ENCODE measurements at regions not wholly inside any gene's neighbourhood (a gene's known extent, or its start where the extent isn't known, plus 50 kb on each side); places are given as distances from the start of the nearest gene placed in this dataset.

DNA sequence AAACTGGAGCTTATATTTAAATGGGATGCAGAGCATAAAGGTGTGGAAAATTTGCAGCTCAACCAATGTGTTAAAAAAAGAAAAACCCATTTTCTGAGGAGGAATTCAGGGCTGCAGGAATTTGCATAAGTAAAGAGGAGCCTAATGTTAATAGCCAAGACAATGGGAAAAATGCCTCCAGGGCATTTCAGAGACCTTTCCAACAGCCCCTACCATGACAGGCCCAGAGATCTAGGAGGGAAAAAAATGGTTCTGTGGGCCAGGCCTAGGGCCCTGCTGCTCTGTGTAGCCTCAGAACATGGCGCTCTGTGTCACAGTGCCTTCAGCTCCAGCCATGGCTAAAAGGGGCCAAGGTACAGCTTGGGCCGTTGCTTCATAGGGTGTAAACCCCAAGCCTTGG lies 719.7 kb upstream of the ACVR2A start:
- no peak for DNase-seq

More for the DNA sequence above, 719.7 kb upstream of the ACVR2A start:
- H2AFZ ChIP-seq (ENCODE audit: low read length), result no peak overlapping the region
- H3K14ac ChIP-seq (ENCODE audit: insufficient read depth, low read length), result no peak overlapping the region
- H2BK12ac ChIP-seq (ENCODE audit: insufficient read length, low read depth, low read length), result no peak overlapping the region
- H3K23me2 ChIP-seq (ENCODE audit: insufficient read length, low read depth, low read length, poor library complexity, severe bottlenecking), result no peaks in the 10 kb centered on the region
- Mint-ChIP-seq H3K4me1 (peaks cover 5 to 13% of the 10 kb centered on the region in 2 experiments), H3K27ac (no peak overlapping the region), H3K4me3 (no peak overlapping the region), H3K36me3 (ENCODE audit: insufficient read depth in 1 of 3, low read depth in 3 of 3) (peaks cover 16 to 31% (median 25%) of the 10 kb centered on the region in 3 experiments), H3K27me3 (ENCODE audit: low read depth) (no peaks in the 10 kb centered on the region), H3K9me3 (peaks cover 22 to 27% of the 10 kb centered on the region in 2 experiments)
- no peaks in the 10 kb centered on the region for H3K79me1 ChIP-seq (ENCODE audit: insufficient read depth, low read depth, low read length, poor library complexity, severe bottlenecking)
- no peak overlapping the region for H3K27ac ChIP-seq (ENCODE audit: insufficient read length, low read depth, low read length)
- H3K18ac ChIP-seq (ENCODE audit: insufficient read length, low read depth, low read length), result no peak overlapping the region
- no peaks in the 10 kb centered on the region for H3K79me2 ChIP-seq (ENCODE audit: insufficient read depth, low read length)
- H3T11ph ChIP-seq (ENCODE audit: low read length), result no peak overlapping the region
- H4K20me1 ChIP-seq (ENCODE audit: control insufficient read depth, insufficient read depth, insufficient read length), result no peaks in the 10 kb centered on the region
- no peak overlapping the region for H3K23ac ChIP-seq (ENCODE audit: insufficient read length, low read depth, low read length)
- TF ChIP-seq, protein P1, sequence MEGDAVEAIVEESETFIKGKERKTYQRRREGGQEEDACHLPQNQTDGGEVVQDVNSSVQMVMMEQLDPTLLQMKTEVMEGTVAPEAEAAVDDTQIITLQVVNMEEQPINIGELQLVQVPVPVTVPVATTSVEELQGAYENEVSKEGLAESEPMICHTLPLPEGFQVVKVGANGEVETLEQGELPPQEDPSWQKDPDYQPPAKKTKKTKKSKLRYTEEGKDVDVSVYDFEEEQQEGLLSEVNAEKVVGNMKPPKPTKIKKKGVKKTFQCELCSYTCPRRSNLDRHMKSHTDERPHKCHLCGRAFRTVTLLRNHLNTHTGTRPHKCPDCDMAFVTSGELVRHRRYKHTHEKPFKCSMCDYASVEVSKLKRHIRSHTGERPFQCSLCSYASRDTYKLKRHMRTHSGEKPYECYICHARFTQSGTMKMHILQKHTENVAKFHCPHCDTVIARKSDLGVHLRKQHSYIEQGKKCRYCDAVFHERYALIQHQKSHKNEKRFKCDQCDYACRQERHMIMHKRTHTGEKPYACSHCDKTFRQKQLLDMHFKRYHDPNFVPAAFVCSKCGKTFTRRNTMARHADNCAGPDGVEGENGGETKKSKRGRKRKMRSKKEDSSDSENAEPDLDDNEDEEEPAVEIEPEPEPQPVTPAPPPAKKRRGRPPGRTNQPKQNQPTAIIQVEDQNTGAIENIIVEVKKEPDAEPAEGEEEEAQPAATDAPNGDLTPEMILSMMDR (conservative IDR thresholded peaks at IDR 0.05), result no peak
- WGBS (ENCODE audit: extremely low coverage, insufficient read length, low lambda C conversion rate), result no CpG with 5 or more reads among the region's 2 CpGs
- H3K9ac ChIP-seq (ENCODE audit: extremely low read depth, insufficient read length, low read length), result no peak overlapping the region
- H3K4me2 ChIP-seq (ENCODE audit: insufficient read depth, insufficient read length, low read length), result no peak overlapping the region
- H2BK20ac ChIP-seq (ENCODE audit: low read depth, low read length, poor library complexity, severe bottlenecking), result no peak overlapping the region
- no peak overlapping the region for H2BK15ac ChIP-seq (ENCODE audit: low read depth, low read length)
- no peak overlapping the region for H3K4ac ChIP-seq (ENCODE audit: low read depth, low read length)
- no peaks in the 10 kb centered on the region; the same call in 1 of the 2 replicates for H3K4me1 ChIP-seq (ENCODE audit: insufficient read depth, low read length)
- H3K9me3 ChIP-seq (ENCODE audit: control insufficient read depth, low read depth, low read length), result peaks cover 16% of the 10 kb centered on the region
- H4K5ac ChIP-seq (ENCODE audit: insufficient read length, low read depth, low read length), result no peak overlapping the region
- no peak overlapping the region for H2BK120ac ChIP-seq (ENCODE audit: low read depth, low read length, poor library complexity, severe bottlenecking)
- no peak overlapping the region for H4K91ac ChIP-seq (ENCODE audit: insufficient read length, low read depth, low read length)
- H2BK5ac ChIP-seq (ENCODE audit: insufficient read length, low read length), result no peak overlapping the region
- no peak overlapping the region for H4K8ac ChIP-seq (replicated peaks; ENCODE audit: insufficient read length, low read depth, low read length)
- no peaks in the 10 kb centered on the region for H3K27me3 ChIP-seq (ENCODE audit: insufficient read depth, low read length)
- H2AK5ac ChIP-seq (ENCODE audit: insufficient read length, low read length), result no peak overlapping the region
- H3K56ac ChIP-seq (ENCODE audit: insufficient read length, low read depth, low read length), result no peak overlapping the region
